ENCODE measurements at regions not wholly inside any gene's neighbourhood (a gene's known extent, or its start where the extent isn't known, plus 50 kb on each side); places are given as distances from the start of the nearest gene placed in this dataset.
"Not testable (repeated sequence)": the region's sequence is repeated elsewhere in the genome, so short reads cannot be mapped to it uniquely, and the experiment has no call there.

DNA sequence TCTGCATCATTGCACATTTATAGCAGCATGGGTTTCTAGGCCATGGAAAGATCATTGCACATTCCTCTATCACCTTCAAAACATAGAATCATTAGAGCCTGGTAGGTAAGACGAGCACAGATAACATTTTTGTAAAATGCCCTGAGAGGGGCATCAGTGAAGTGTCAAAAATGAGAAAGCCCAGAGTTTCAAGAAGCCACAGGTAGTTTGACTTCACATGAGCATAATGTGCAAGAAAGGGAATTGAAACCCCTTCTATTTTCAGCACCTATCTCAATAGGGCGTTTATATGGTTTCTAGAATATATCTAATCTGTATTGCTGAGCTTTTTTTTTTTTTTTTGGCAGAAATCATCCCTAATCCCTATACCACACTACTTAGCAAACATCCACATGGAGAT lies 2441.7 kb downstream of the ARAP2 start:
- no peak overlapping the region for H3K4me3 Mint-ChIP-seq
- H3K36me3 Mint-ChIP-seq (ENCODE audit: low read depth), result no peaks in the 10 kb centered on the region
- H3K27me3 Mint-ChIP-seq, result no peaks in the 10 kb centered on the region
- H3K27ac Mint-ChIP-seq, result no peak overlapping the region
- peaks cover 4% of the 10 kb centered on the region for H3K9me3 ChIP-seq (ENCODE audit: control insufficient read depth, low read length, poor library complexity, severe bottlenecking)
- no peak for DNase-seq
- ATAC-seq, result no peak
- no peaks in the 10 kb centered on the region for H3K4me1 Mint-ChIP-seq

DNA sequence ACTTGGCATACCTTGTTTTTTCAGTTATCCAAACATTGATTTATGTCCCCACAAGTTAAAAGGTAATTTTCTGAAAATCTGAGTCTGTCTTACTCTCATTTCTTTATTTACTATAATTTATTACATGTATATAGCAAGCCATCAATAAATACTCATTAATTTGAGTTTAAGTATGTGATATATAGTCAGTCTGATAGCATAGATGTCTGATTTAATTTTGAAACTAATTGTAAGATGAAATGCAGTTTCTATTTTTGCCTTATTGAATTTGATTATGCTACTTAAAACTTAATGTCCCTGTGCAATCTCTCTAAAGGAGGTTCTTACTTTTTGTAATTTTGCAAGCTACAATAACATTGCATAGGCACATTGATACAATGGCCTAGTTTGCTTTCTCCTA lies 2418.6 kb downstream of the ARAP2 start:
- Mint-ChIP-seq H3K36me3 (ENCODE audit: low read depth) (no peaks in the 10 kb centered on the region), H3K27me3 (no peaks in the 10 kb centered on the region), H3K4me1 (no peaks in the 10 kb centered on the region), H3K4me3 (no peak overlapping the region), H3K27ac (no peak overlapping the region)
- ATAC-seq (no peak), DNase-seq (no peak)
- H3K9me3 ChIP-seq (ENCODE audit: control insufficient read depth, low read length, poor library complexity, severe bottlenecking), result no peaks in the 10 kb centered on the region

- not testable (repeated sequence) for H3K27me3 Mint-ChIP-seq; ATAC-seq; H3K36me3 Mint-ChIP-seq (ENCODE audit: low read depth); H3K4me3 Mint-ChIP-seq; H3K27ac Mint-ChIP-seq; H3K9me3 ChIP-seq (ENCODE audit: control insufficient read depth, low read length, poor library complexity, severe bottlenecking); H3K4me1 Mint-ChIP-seq; DNase-seq
Observed at GRCh38 chr4:33829356-33829755, 2415.0 kb downstream of the ARAP2 start.

DNA sequence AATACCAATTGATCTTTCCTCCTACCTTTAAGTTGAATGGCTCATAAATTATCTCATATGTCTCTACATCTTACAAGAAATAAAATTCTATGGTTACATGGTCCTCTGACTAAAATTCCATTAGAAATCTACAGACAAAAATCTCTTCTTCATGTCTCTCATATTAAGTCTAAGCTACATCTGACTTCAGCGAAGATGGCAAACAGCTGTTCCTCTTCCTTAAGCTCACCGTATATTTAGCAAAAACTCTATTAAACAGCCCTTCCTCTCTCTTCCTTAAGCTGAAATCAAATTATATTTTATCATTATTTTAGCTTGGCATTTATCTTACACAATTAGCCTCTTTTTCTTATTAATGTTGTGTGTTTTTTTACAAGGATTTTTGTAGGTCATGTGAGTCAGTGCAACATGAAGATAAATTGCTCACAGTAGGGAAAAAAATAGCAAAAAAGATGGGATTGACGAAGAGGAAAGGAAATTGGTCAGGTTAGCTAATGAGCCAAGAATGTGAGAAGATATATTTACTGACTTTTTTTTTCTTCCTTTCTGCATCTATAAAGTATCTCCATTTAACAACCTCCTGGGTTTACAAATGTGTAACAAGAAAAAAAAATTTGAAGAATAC lies 2412.8 kb downstream of the ARAP2 start:
- H3K27me3 Mint-ChIP-seq, result no peaks in the 10 kb centered on the region

DNA sequence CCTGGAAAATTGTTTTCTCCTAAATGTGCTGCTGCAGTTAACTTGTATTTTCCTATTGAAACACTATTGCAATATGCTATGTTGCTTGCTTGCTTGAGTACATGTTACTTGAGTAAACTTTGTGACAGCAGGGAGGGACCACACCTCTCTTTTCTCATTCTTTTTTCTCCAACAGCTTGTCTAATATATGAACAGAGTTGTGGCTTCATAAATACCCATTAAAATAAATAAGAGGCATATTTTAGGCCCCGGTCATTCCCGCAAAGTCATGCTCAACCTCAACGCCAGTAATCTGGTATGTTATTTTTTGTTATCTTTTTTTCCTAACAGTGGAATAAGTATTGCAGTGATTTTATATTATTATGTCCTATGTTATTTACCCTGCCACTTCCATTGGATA lies 2408.6 kb downstream of the ARAP2 start:
- not testable (repeated sequence) for H3K9me3 ChIP-seq (ENCODE audit: control insufficient read depth, low read length, poor library complexity, severe bottlenecking); H3K27ac Mint-ChIP-seq; H3K4me3 Mint-ChIP-seq; DNase-seq; H3K4me1 Mint-ChIP-seq; H3K36me3 Mint-ChIP-seq (ENCODE audit: low read depth); ATAC-seq; H3K27me3 Mint-ChIP-seq

More for the DNA sequence above, 2412.8 kb downstream of the ARAP2 start:
- Mint-ChIP-seq H3K27ac (no peak overlapping the region), H3K4me1 (no peaks in the 10 kb centered on the region), H3K36me3 (ENCODE audit: low read depth) (no peaks in the 10 kb centered on the region), H3K4me3 (no peak overlapping the region)
- no peaks in the 10 kb centered on the region for H3K9me3 ChIP-seq (ENCODE audit: control insufficient read depth, low read length, poor library complexity, severe bottlenecking)
- DNase-seq, result no peak
- ATAC-seq, result no peak

DNA sequence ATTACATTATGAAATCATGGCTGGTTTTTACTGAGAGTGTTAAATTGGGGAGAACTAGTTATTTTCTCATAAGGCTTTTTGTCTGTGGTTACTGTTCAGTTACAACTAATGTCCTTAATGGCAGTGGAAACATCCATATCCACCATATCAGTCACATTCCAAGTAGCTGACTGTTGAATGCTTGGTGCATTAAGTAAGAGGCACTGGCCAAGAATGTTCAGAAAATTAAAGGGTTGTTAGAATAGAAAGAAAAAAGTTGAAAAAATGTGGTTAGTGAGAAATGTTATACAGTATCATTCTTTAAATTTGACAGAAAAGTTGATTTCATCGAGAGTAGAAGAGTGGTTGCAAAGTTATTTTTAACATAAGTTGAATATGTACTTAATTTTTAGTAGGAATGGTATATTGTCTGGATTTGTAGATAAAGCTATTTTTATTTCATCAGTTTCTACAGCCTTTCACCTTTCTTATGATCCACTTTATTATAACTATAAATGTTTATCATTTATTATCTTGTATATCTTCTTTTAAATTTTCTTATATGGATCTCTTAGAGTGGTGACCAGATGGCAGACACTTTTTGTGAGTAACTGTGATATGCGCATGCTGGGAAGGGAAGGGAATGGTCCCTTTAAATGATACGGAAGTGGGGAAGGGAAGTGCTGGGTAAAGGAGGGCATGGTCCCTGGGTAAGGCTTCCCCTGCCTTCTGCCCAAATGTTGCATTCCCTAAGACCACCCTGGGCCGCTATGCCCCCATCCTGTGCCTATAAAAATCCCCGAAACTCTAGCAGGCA lies 2407.1 kb downstream of the ARAP2 start:
- no peaks in the 10 kb centered on the region for H3K36me3 Mint-ChIP-seq (ENCODE audit: low read depth)
- ATAC-seq, result no peak
- H3K27ac Mint-ChIP-seq, result no peak overlapping the region
- H3K4me1 Mint-ChIP-seq, result no peaks in the 10 kb centered on the region
- H3K4me3 Mint-ChIP-seq, result no peak overlapping the region
- no peak for DNase-seq
- H3K27me3 Mint-ChIP-seq, result no peaks in the 10 kb centered on the region
- no peaks in the 10 kb centered on the region for H3K9me3 ChIP-seq (ENCODE audit: control insufficient read depth, low read length, poor library complexity, severe bottlenecking)

GRCh38 chr4:33841120-33841519 lies 2403.2 kb downstream of the ARAP2 start:
- Mint-ChIP-seq H3K4me3 (no peak overlapping the region), H3K36me3 (ENCODE audit: low read depth) (no peaks in the 10 kb centered on the region), H3K4me1 (no peaks in the 10 kb centered on the region), H3K27ac (no peak overlapping the region), H3K27me3 (no peaks in the 10 kb centered on the region)
- no peaks in the 10 kb centered on the region for H3K9me3 ChIP-seq (ENCODE audit: control insufficient read depth, low read length, poor library complexity, severe bottlenecking)
- DNase-seq, result no peak
- ATAC-seq, result no peak

GRCh38 chr4:33850371-33850902 lies 2393.9 kb downstream of the ARAP2 start:
- Mint-ChIP-seq H3K27me3 (no peaks in the 10 kb centered on the region), H3K27ac (no peak overlapping the region), H3K4me1 (no peaks in the 10 kb centered on the region), H3K4me3 (no peak overlapping the region), H3K36me3 (ENCODE audit: low read depth) (no peaks in the 10 kb centered on the region)
- H3K9me3 ChIP-seq (ENCODE audit: control insufficient read depth, low read length, poor library complexity, severe bottlenecking), result no peaks in the 10 kb centered on the region
- ATAC-seq (no peak), DNase-seq (no peak)

DNA sequence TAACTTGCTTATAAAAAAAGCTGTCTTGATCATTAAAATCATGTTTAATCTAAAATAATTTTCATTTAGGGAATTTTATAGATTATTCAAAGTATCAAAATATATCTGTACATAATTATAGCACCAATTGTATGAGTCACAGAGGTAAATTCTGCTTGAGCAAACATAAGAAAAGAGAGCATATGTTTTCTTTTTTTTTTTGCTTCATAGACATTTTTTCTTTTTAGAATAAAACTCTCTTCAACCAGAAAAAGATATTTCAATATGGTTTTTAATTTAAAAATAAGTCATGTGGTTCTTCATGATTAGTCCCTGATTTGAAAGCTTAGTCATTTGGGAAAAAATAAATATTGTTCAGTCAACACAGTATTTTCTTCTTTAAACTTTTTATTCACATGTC lies 2390.6 kb downstream of the ARAP2 start:
- H3K4me1 Mint-ChIP-seq, ATAC-seq: not testable (repeated sequence)

DNA sequence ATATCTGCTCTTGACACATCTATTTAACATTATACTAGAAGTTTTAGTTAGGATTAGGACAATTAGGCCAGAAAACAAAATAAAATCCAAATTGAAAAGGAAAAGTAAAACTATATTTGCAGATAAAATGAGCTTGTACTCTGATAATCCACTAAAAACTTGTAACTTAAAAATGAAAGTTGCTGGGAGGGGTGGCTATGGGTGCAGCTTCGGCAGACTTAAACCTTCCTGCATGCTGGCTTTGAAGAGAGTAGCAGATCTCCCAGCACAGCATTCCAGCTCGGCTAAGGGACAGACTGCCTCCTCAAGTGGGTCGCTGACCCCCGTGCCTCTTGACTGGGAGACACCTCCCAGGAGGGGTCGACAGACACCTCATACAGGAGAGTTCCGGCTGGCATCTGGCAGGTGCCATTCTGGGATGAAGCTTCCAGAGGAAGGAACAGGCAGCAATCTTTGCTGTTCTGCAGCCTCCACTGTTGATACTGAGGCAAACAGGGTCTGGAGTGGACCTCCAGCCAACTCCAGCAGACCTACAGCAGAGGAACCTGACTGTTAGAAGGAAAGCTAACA lies 2379.9 kb downstream of the ARAP2 start:
- no peaks in the 10 kb centered on the region for H3K36me3 Mint-ChIP-seq (ENCODE audit: low read depth)
- ATAC-seq, result no peak
- H3K9me3 ChIP-seq (ENCODE audit: control insufficient read depth, low read length, poor library complexity, severe bottlenecking), result no peaks in the 10 kb centered on the region
- H3K27me3 Mint-ChIP-seq, result no peaks in the 10 kb centered on the region
- DNase-seq, result no peak
- no peak overlapping the region for H3K27ac Mint-ChIP-seq
- no peaks in the 10 kb centered on the region for H3K4me1 Mint-ChIP-seq
- no peak overlapping the region for H3K4me3 Mint-ChIP-seq

More for the DNA sequence above, 2390.6 kb downstream of the ARAP2 start:
- not testable (repeated sequence) for DNase-seq; H3K4me3 Mint-ChIP-seq; H3K9me3 ChIP-seq (ENCODE audit: control insufficient read depth, low read length, poor library complexity, severe bottlenecking); H3K27me3 Mint-ChIP-seq; H3K36me3 Mint-ChIP-seq (ENCODE audit: low read depth); H3K27ac Mint-ChIP-seq

GRCh38 chr4:33873791-33874190 lies 2370.5 kb downstream of the ARAP2 start:
- no peaks in the 10 kb centered on the region for H3K27me3 Mint-ChIP-seq
- H3K4me3 Mint-ChIP-seq, result no peak overlapping the region
- H3K9me3 ChIP-seq (ENCODE audit: control insufficient read depth, low read length, poor library complexity, severe bottlenecking), result no peaks in the 10 kb centered on the region
- DNase-seq (no peak), ATAC-seq (no peak)
- H3K27ac Mint-ChIP-seq, result no peak overlapping the region
- H3K36me3 Mint-ChIP-seq (ENCODE audit: low read depth), result no peaks in the 10 kb centered on the region
- no peaks in the 10 kb centered on the region for H3K4me1 Mint-ChIP-seq

DNA sequence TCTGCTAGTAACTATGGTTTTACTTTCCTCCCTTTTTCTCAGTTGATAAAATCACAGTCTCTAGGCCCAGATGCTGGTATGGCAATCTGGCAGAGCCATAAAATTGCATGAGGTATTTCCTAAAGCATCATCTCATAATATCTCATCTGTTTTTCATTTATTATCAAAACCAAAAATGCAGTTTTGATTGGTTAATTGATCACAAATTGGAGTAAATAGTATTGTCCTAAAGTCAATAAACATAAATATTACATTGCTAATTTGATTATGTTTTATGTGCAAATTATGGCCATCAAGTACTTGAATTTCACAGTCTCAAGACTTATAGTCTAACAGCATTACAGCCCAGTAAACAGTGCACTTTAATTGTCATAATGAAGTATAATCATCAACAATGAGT lies 2365.6 kb downstream of the ARAP2 start:
- no peak for DNase-seq
- Mint-ChIP-seq H3K36me3 (ENCODE audit: low read depth) (no peaks in the 10 kb centered on the region), H3K4me3 (no peak overlapping the region), H3K27me3 (no peaks in the 10 kb centered on the region), H3K4me1 (no peaks in the 10 kb centered on the region), H3K27ac (no peak overlapping the region)
- H3K9me3 ChIP-seq (ENCODE audit: control insufficient read depth, low read length, poor library complexity, severe bottlenecking), result peaks cover 5% of the 10 kb centered on the region
- ATAC-seq, result no peak

GRCh38 chr4:33881176-33881575 lies 2363.1 kb downstream of the ARAP2 start:
- ATAC-seq (no peak), DNase-seq (no peak)
- H3K27me3 Mint-ChIP-seq, result no peaks in the 10 kb centered on the region
- peaks cover 5% of the 10 kb centered on the region for H3K9me3 ChIP-seq (ENCODE audit: control insufficient read depth, low read length, poor library complexity, severe bottlenecking)
- H3K4me3 Mint-ChIP-seq, result no peak overlapping the region
- no peaks in the 10 kb centered on the region for H3K36me3 Mint-ChIP-seq (ENCODE audit: low read depth)
- H3K27ac Mint-ChIP-seq, result no peak overlapping the region
- no peaks in the 10 kb centered on the region for H3K4me1 Mint-ChIP-seq

All from T-helper 17 cell (primary cell).